Brain pericyte (primary cell): ENCODE measurements at regions not wholly inside any gene's neighbourhood (a gene's known extent, or its start where the extent isn't known, plus 50 kb on each side); places are given as distances from the start of the nearest gene placed in this dataset.

Experiments used
- DNase-seq: peaks from one replicate; pipeline ENCODE4 v3.0.0-alpha.2; 2012; ENCODE audit warnings: low read depth, low spot score

- DNase-seq = no peak
Observed at GRCh38 chr2:486371-486770, 190.8 kb downstream of the TMEM18 start.

GRCh38 chr2:481388-481787, 193.5 kb upstream of the ALKAL2 start:
- DNase-seq = no peak

GRCh38 chr2:479490-480176, 191.7 kb upstream of the ALKAL2 start:
- no peak for DNase-seq

GRCh38 chr2:479031-479430, 191.1 kb upstream of the ALKAL2 start:
- DNase-seq = no peak

GRCh38 chr2:471560-471959, 183.7 kb upstream of the ALKAL2 start:
- DNase-seq = no peak

GRCh38 chr2:469514-469913, 181.6 kb upstream of the ALKAL2 start:
- DNase-seq = no peak

GRCh38 chr2:468648-469336, 180.9 kb upstream of the ALKAL2 start:
- no peak for DNase-seq

GRCh38 chr2:467892-468647, 180.2 kb upstream of the ALKAL2 start:
- no peak for DNase-seq

GRCh38 chr2:467543-467891, 179.6 kb upstream of the ALKAL2 start:
- no peak for DNase-seq

- DNase-seq = no peak
Observed at GRCh38 chr2:467101-467500, 179.2 kb upstream of the ALKAL2 start.

GRCh38 chr2:464562-465309, 176.8 kb upstream of the ALKAL2 start:
- no peak for DNase-seq

- no peak for DNase-seq
Observed at GRCh38 chr2:460861-461260, 173.0 kb upstream of the ALKAL2 start.

- DNase-seq = no peak
Observed at GRCh38 chr2:459931-460330, 172.0 kb upstream of the ALKAL2 start.

- no peak for DNase-seq
Observed at GRCh38 chr2:458425-458815, 170.5 kb upstream of the ALKAL2 start.

- no peak for DNase-seq
Observed at GRCh38 chr2:457792-458424, 170.0 kb upstream of the ALKAL2 start.

GRCh38 chr2:457262-457661, 169.4 kb upstream of the ALKAL2 start:
- no peak for DNase-seq

GRCh38 chr2:455913-456312, 168.0 kb upstream of the ALKAL2 start:
- no peak for DNase-seq

- DNase-seq = no peak
Observed at GRCh38 chr2:455015-455705, 167.3 kb upstream of the ALKAL2 start.

- no peak for DNase-seq
Observed at GRCh38 chr2:453132-453531, 165.2 kb upstream of the ALKAL2 start.

- no peak for DNase-seq
Observed at GRCh38 chr2:451495-451894, 163.6 kb upstream of the ALKAL2 start.
